GM23248 (cell line): ENCODE measurements at regions not wholly inside any gene's neighbourhood (a gene's known extent, or its start where the extent isn't known, plus 50 kb on each side); places are given as distances from the start of the nearest gene placed in this dataset.

Experiments
- EZH2 ChIP-seq: fragments of 200-600 bp; sonication (generic); IDR thresholded peaks from 2 replicates; pipeline ENCODE4 v1.6.1; 2018; ENCODE audit warnings: antibody characterized with exemption, mild to moderate bottlenecking; ENCODE audit not compliant: insufficient read depth, poor library complexity, severe bottlenecking
- EZH2phosphoT487 ChIP-seq: fragments of 200-600 bp; sonication (generic); IDR thresholded peaks from 2 replicates; pipeline ENCODE4 v1.6.1; 2018; ENCODE audit warnings: antibody characterized with exemption, moderate library complexity, mild to moderate bottlenecking, low read depth; ENCODE audit not compliant: insufficient read depth

DNA sequence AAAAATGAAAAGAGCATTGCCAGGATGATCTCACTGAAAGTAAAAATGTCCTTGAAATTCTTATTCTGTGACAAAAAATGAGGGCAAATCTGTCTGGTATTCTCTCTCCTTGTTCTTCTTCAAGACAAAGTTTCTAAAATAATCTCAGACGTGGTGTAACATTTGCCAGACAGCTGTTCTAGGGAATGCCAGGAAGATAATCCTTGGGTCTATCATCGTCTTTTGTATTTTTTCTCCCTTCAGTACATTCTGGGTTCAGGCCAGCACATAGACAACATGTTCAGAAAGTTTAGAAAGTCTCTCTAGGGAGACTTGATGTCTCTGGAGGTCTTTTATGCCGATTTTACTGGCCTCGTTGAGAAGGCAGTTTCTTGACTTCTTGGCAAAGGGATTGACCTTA is 121.2 kb upstream of the HES1 start:
- no peak for TF ChIP-seq EZH2phosphoT487
- no peak for TF ChIP-seq EZH2
